Esophagus muscularis mucosa (tissue), 4 donors: ENCODE measurements at regions not wholly inside any gene's neighbourhood (a gene's known extent, or its start where the extent isn't known, plus 50 kb on each side); places are given as distances from the start of the nearest gene placed in this dataset.
"Not testable (repeated sequence)": the region's sequence is repeated elsewhere in the genome, so short reads cannot be mapped to it uniquely, and the experiment has no call there.

Source experiments
- DNase-seq: peaks from one replicate; pipeline ENCODE4 v3.0.0-alpha.2; 2017; ENCODE audit errors: extremely low spot score
- H3K27ac ChIP-seq, 4 donors: fragments of 200-600 bp; sonication (generic); replicated peaks in 1 of 4; 1 replicate in 3 of 4; 2 replicates in 1 of 4; pipeline ENCODE4 v1.5.1; 2016 to 2019; ENCODE audit warnings: mild to moderate bottlenecking in 1 of 4
- H3K27me3 ChIP-seq, 4 donors: fragments of 200-600 bp; sonication (generic); one replicate each; pipeline versions ENCODE4 v1.5.1 to v1.6.0; 2016 to 2019
- H3K36me3 ChIP-seq, 4 donors: fragments of 200-600 bp; sonication (generic); one replicate each; pipeline ENCODE4 v1.5.1; 2016 to 2019
- H3K4me1 ChIP-seq, 4 donors: fragments of 200-600 bp; sonication (generic); one replicate each; pipeline ENCODE4 v1.5.1; 2016 to 2019
- H3K4me3 ChIP-seq, 4 donors: fragments of 200-600 bp; sonication (generic); 1 replicate in 2 of 4; 2 replicates in 2 of 4; pipeline ENCODE4 v1.5.1; 2016 to 2019; ENCODE audit warnings: mild to moderate bottlenecking in 4 of 4, moderate library complexity in 1 of 4
- H3K9me3 ChIP-seq, 4 donors: fragments of 200-600 bp; sonication (generic); 1 replicate in 3 of 4; 2 replicates in 1 of 4; pipeline ENCODE4 v1.5.1; 2016 to 2019
- EP300 ChIP-seq: sonication (generic); formaldehyde crosslinking; IDR thresholded peaks from one replicate; pipeline ENCODE4 v1.6.1; 2017; ENCODE audit warnings: antibody characterized with exemption
- POLR2A ChIP-seq: fragments of 450-650 bp; IDR thresholded peaks from one replicate; pipeline ENCODE4 v1.6.1; 2017; ENCODE audit warnings: antibody characterized with exemption, moderate library complexity, mild to moderate bottlenecking, low read depth
- POLR2AphosphoS5 ChIP-seq, 2 donors: sonication (generic); formaldehyde crosslinking; IDR thresholded peaks; one replicate each; pipeline ENCODE4 v1.6.1; 2017; ENCODE audit warnings: antibody characterized with exemption in 2 of 2
- WGBS: methylation state at CpG from one replicate; pipeline ENCODE4 v1.1.5; 2018; 5-methylcytosine and 5-hydroxymethylcytosine counted together
- intact Hi-C: fragments of 100-400 bp; cut with DNase I; formaldehyde crosslinking; loops from one replicate; pipeline ENCODE4 v1.15.1; 2023
- TF ChIP-seq, protein P1 (sequence below), 3 experiments: fragments of 200-600 bp in 2 of 3; fragments of 450-650 bp in 1 of 3; sonication (generic) in 2 of 3; IDR thresholded peaks; one replicate each; pipeline ENCODE4 v1.5.1; 2017 to 2019; ENCODE audit warnings: antibody characterized with exemption in 3 of 3, mild to moderate bottlenecking in 2 of 3, moderate library complexity in 1 of 3

DNA sequence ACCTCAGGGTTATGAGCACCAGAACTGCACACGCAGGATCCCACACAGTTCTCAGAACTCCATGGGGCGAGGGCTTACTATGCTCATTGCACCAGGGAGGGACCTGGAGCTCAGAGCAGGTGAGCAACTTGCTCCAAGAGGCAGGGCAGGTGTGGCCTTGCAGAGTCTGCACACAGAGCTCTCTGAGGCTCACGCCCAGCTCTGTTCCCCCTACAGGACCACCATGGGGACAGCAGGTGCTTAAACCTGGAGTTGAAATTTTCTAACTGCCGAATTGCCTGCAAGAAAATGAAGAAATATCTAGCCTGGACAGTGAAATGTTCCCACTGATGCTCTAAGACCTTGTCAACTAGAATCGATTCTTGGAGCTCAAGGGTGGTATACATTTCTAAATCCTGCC lies 49.9 kb upstream of the MSMB start:
- 90% methylated on average over 4 of the region's 5 CpGs for WGBS
- H3K4me1 ChIP-seq, H3K27ac ChIP-seq, H3K36me3 ChIP-seq, H3K9me3 ChIP-seq, DNase-seq, H3K4me3 ChIP-seq, H3K27me3 ChIP-seq, intact Hi-C loops: not testable (repeated sequence)

DNA sequence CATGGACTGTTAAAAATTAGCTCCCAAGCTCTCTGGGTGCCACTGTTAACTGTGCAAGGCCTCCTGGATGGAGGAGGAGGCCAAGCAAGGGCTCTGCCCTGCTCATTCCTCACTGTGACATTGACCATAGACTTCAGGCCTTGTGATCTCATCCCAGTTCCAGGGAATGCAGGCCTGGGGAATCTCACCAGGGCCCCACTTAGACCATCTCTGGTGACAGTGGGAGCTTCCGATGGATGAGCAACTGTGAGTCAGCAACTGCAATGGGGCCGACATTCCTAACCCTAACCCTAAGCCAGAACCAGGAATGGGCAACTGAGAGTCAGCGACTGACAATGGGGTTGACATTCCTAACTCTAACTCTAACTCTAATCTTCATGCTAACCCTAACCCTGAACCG lies 50.4 kb upstream of the MSMB start:
- intact Hi-C loops, result no loop called here
- 95% methylated on average over 4 of the region's 4 CpGs for WGBS
- no peak overlapping the region for H3K27ac ChIP-seq
- H3K4me1 ChIP-seq, result no peaks in the 10 kb centered on the region
- H3K27me3 ChIP-seq, result no peaks in the 10 kb centered on the region
- H3K36me3 ChIP-seq, result no peaks in the 10 kb centered on the region
- no peak for TF ChIP-seq EP300
- TF ChIP-seq, protein P1, sequence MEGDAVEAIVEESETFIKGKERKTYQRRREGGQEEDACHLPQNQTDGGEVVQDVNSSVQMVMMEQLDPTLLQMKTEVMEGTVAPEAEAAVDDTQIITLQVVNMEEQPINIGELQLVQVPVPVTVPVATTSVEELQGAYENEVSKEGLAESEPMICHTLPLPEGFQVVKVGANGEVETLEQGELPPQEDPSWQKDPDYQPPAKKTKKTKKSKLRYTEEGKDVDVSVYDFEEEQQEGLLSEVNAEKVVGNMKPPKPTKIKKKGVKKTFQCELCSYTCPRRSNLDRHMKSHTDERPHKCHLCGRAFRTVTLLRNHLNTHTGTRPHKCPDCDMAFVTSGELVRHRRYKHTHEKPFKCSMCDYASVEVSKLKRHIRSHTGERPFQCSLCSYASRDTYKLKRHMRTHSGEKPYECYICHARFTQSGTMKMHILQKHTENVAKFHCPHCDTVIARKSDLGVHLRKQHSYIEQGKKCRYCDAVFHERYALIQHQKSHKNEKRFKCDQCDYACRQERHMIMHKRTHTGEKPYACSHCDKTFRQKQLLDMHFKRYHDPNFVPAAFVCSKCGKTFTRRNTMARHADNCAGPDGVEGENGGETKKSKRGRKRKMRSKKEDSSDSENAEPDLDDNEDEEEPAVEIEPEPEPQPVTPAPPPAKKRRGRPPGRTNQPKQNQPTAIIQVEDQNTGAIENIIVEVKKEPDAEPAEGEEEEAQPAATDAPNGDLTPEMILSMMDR (IDR thresholded peaks at IDR 0.05), result no peak
- TF ChIP-seq POLR2AphosphoS5 (IDR thresholded peaks at IDR 0.05), result no peak
- no peak for TF ChIP-seq POLR2A
- peak; percentile 86 for DNase-seq
- H3K4me3 ChIP-seq, result no peak overlapping the region
- H3K9me3 ChIP-seq, result no peaks in the 10 kb centered on the region

DNA sequence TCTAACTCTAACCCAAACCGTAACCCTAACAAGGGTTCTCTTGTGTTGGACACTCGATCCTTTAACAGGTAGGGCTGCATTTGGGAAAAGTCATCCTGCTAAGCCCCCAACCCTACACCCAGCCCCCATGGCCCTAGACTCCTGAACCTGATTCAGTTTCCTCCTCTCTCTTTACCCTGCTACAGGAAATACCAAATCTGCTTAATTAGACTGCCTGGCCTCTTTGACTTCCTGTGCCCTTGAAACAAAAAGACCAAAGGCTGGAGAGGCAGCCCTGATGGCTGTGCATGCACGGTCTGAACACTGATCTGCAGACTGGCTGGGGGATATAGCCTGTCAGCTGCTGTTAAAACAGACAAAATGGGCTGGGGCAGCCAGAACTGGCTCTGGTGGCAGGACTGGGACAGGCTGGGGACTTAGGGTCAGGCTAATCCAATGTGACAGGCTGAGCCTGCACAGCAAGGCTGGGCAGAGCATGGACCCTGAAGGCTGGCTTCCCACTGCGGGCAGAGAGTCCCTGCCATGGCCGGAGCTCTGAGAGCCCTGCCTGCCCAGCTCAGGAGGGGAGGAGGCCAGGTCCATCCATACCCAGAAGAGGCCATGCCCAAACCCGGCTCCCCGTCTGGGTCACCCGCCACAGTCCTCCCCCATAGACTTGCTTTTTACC lies 51.0 kb upstream of the MSMB start:
- Histone ChIP-seq H3K36me3 (no peaks in the 10 kb centered on the region), H3K9me3 (no peaks in the 10 kb centered on the region), H3K27me3 (no peaks in the 10 kb centered on the region), H3K4me1 (no peaks in the 10 kb centered on the region), H3K27ac (no peak overlapping the region), H3K4me3 (no peak overlapping the region)
- WGBS, result 88% methylated on average over 7 of the region's 8 CpGs
- DNase-seq, result peak; percentile 64
- TF ChIP-seq POLR2A, result no peak
- TF ChIP-seq, protein P1 (IDR thresholded peaks at IDR 0.05), result no peak
- TF ChIP-seq EP300, result no peak
- no peak for TF ChIP-seq POLR2AphosphoS5 (IDR thresholded peaks at IDR 0.05)
- intact Hi-C loops, result no loop called here

DNA sequence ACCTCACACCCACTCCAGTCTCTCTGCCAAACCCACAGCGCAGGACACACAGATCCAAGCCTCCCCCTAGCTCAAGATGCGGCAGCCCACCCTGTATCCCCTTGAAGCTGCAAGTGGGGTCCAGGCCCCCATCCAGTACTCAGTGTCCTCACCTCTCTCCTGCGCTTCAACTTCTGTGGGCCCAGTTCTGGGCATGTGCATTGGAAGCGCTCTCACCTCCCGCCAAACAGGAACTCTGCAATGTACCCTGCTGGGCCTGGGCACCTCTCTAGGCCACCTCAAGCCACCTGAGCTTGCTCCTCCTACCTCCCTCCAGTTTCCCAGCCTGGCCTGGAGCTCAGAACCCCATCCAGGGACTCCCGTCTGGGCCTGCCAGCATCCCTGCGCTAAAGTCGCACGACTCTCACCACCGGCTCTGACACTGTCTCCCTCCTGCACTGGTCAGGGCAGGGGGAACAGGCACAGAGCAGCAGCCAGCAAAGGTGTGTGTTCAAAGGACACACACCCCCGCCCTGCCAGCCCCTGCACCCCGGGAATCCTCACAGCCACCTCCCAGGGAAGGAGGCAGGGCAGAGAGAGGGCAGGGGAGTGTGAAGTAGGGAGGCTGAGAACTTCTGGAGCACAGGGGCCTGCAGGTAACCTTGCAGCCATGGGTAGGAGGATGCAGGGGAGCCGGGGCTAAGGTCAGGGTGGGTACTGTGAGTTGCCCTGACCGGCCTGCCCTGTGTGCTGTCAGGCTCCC lies 51.7 kb upstream of the MSMB start:
- Histone ChIP-seq H3K9me3 (no peaks in the 10 kb centered on the region), H3K4me3 (no peak overlapping the region), H3K27me3 (no peaks in the 10 kb centered on the region), H3K36me3 (no peaks in the 10 kb centered on the region), H3K27ac (no peak overlapping the region), H3K4me1 (no peaks in the 10 kb centered on the region)
- 88% methylated on average over 14 of the region's 14 CpGs for WGBS
- peak; percentile 81 for DNase-seq
- TF ChIP-seq POLR2A (no peak), EP300 (no peak), POLR2AphosphoS5 (IDR thresholded peaks at IDR 0.05) (no peak)
- TF ChIP-seq, protein P1 (IDR thresholded peaks at IDR 0.05), result no peak
- intact Hi-C loops, result no loop called here

DNA sequence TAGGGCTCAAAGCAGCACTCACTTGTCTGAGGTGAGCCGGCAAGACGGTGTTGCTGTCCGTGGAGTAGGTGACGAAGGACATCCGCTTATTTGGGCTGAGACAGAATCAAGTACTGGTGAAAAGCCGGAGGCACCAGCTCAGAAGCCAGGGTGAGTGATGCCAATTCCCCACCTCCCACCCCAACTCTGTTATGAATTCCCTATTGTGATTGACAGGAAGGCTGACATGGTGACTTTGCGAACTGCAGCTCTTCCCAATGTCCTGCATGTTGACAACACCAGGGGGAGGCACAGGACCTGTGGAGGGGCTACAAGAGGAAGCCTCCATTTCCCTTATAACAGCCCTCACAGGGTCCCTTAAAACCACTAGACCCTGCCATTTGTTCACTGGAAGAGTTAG lies 52.3 kb upstream of the MSMB start:
- Histone ChIP-seq H3K27me3 (no peaks in the 10 kb centered on the region), H3K4me1 (no peaks in the 10 kb centered on the region), H3K9me3 (no peaks in the 10 kb centered on the region), H3K27ac (no peak overlapping the region), H3K4me3 (no peak overlapping the region), H3K36me3 (no peaks in the 10 kb centered on the region)
- 80% methylated on average over 7 of the region's 7 CpGs for WGBS
- intact Hi-C loops, result no loop called here
- TF ChIP-seq EP300 (no peak), POLR2A (no peak), POLR2AphosphoS5 (IDR thresholded peaks at IDR 0.05) (no peak)
- TF ChIP-seq, protein P1 (IDR thresholded peaks at IDR 0.05), result no peak
- DNase-seq, result peak; percentile 77

DNA sequence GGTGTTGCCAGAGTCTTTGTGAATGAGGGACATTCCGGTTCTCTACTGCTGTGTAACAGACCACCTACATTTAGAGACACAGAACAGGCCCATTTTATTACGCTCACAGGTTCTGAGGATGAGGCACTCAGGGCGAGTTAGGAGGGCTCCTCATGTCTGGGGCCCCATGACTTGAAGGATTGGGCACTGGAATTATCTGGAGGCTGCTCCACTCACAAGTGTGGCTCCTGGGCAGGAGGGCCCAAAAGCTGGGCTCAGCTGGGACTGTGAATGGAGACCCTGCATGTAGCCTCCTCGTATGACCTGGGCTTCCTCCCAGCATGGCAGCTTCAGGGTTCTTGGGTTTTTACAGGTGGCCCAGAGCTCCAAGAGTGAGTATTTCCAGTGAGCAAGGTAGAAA lies 52.9 kb upstream of the MSMB start:
- intact Hi-C loops, H3K9me3 ChIP-seq, H3K4me3 ChIP-seq, H3K27me3 ChIP-seq, H3K27ac ChIP-seq, H3K4me1 ChIP-seq, H3K36me3 ChIP-seq: not testable (repeated sequence)
- 71% methylated on average over 1 of the region's 4 CpGs for WGBS
- DNase-seq, result peak; percentile 75
